ENCODE measurements at regions not wholly inside any gene's neighbourhood (a gene's known extent, or its start where the extent isn't known, plus 50 kb on each side); places are given as distances from the start of the nearest gene placed in this dataset.
"Not testable (repeated sequence)": the region's sequence is repeated elsewhere in the genome, so short reads cannot be mapped to it uniquely, and the experiment has no call there.

- DNase-seq (ENCODE audit: extremely low read depth, low read depth), result no peak
- H3K4me3 ChIP-seq (replicated peaks; ENCODE audit: low read depth, low read length), result no peak overlapping the region
- TF ChIP-seq CTCF (IDR thresholded peaks at IDR 0.05; ENCODE audit: low read depth, low read length, missing control alignments), result no peak
Observed at GRCh38 chr3:4150816-4151215, 152.4 kb upstream of the SETMAR start.

- DNase-seq (ENCODE audit: extremely low read depth, low read depth), result no peak
Observed at GRCh38 chr3:4151859-4152258, 151.3 kb upstream of the SETMAR start.

GRCh38 chr3:4153771-4154170 lies 149.4 kb upstream of the SETMAR start:
- no peak for TF ChIP-seq CTCF (IDR thresholded peaks at IDR 0.05; ENCODE audit: low read depth, low read length, missing control alignments)
- no peak overlapping the region for H3K4me3 ChIP-seq (replicated peaks; ENCODE audit: low read depth, low read length)
- no peak for DNase-seq (ENCODE audit: extremely low read depth, low read depth)

More at GRCh38 chr3:4151859-4152258, 151.3 kb upstream of the SETMAR start:
- H3K4me3 ChIP-seq (replicated peaks; ENCODE audit: low read depth, low read length), result no peak overlapping the region
- TF ChIP-seq CTCF (IDR thresholded peaks at IDR 0.05; ENCODE audit: low read depth, low read length, missing control alignments), result no peak

- no peak for TF ChIP-seq CTCF (IDR thresholded peaks at IDR 0.05; ENCODE audit: low read depth, low read length, missing control alignments)
- no peak overlapping the region for H3K4me3 ChIP-seq (replicated peaks; ENCODE audit: low read depth, low read length)
- DNase-seq (ENCODE audit: extremely low read depth, low read depth), result no peak
Observed at GRCh38 chr3:4158329-4158728, 144.8 kb upstream of the SETMAR start.

DNA sequence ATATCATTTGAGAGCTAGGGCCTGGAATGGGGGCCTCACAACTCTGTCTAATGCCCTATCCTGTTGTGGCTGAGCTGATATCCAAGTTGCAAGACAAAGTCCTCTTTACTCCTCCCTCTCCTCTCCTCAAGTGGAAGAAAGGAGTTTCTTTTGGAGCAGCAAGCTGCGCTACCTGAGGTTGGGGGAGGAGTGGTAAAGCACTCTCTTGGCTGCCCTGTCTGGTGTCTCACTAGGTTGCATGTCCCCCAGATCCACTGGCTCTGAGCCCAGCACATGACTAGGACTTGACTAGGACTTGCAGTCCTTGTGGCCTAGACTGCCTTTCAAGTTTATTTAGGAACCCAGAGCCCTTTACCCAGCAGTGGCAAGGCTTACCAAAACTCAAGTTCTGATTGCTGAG lies 141.1 kb upstream of the SETMAR start:
- no peak for DNase-seq (ENCODE audit: extremely low read depth, low read depth)
- no peak for TF ChIP-seq CTCF (IDR thresholded peaks at IDR 0.05; ENCODE audit: low read depth, low read length, missing control alignments)
- H3K4me3 ChIP-seq (replicated peaks; ENCODE audit: low read depth, low read length), result no peak overlapping the region

DNA sequence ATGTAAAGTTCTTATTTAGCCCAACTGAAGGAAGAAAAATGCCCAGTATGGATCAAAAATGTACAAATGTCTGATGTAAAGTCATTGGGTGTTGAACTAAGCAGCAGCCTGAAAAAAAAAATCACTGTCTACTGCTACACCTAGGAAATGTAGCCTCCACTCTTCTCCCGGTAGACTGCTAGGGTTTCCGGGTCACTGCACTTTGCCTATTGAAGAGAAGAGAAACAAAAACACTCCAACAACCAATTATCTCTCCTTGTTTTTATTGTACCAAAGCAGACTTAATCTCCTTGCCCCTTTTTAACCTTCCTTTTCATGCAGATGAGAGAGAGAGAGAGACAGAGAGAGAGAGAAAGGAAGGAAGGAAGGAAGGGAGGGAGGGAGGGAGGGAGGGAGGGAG lies 140.2 kb upstream of the SETMAR start:
- TF ChIP-seq CTCF (IDR thresholded peaks at IDR 0.05; ENCODE audit: low read depth, low read length, missing control alignments), result no peak
- no peak for DNase-seq (ENCODE audit: extremely low read depth, low read depth)

GRCh38 chr3:4166540-4166939 lies 136.6 kb upstream of the SETMAR start:
- no peak overlapping the region for H3K4me3 ChIP-seq (replicated peaks; ENCODE audit: low read depth, low read length)
- DNase-seq (ENCODE audit: extremely low read depth, low read depth), result no peak
- no peak for TF ChIP-seq CTCF (IDR thresholded peaks at IDR 0.05; ENCODE audit: low read depth, low read length, missing control alignments)

More for the DNA sequence above, 140.2 kb upstream of the SETMAR start:
- no peak overlapping the region for H3K4me3 ChIP-seq (replicated peaks; ENCODE audit: low read depth, low read length)

GRCh38 chr3:4167230-4167629 lies 135.9 kb upstream of the SETMAR start:
- H3K4me3 ChIP-seq (replicated peaks; ENCODE audit: low read depth, low read length); DNase-seq (ENCODE audit: extremely low read depth, low read depth): not testable (repeated sequence)
